ENCODE measurements at regions not wholly inside any gene's neighbourhood (a gene's known extent, or its start where the extent isn't known, plus 50 kb on each side); places are given as distances from the start of the nearest gene placed in this dataset.

DNA sequence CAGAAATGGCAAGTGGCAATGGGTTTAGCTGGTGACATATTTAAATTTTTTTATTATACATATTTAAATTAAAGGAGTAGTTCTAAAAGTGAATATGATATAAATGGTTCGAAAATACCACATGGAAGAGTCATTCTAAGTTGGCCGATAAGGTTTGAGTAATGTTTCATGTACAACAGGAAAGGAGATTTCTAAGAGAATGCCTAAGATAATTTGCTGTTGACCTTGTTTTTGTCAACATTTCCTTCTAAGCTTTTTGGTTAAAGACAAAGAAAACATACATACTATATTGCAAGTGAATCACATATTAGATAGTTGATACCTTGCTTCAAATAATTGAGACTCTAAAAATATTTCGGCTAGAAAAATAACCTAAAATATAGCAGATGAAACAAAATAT is 526.6 kb upstream of the SLIT2 start:
- no peak for DNase-seq (ENCODE audit: low read depth in 1 of 2, low spot score in 1 of 2)
- in situ Hi-C loops (cut with HindIII; ENCODE audit: low pct_unique_long_range_greater_than_20kb, low sequenced_read_pairs), result no loop called here
- TF ChIP-seq JUND (IDR thresholded peaks at IDR 0.05; ENCODE audit: low read depth), result no peak

DNA sequence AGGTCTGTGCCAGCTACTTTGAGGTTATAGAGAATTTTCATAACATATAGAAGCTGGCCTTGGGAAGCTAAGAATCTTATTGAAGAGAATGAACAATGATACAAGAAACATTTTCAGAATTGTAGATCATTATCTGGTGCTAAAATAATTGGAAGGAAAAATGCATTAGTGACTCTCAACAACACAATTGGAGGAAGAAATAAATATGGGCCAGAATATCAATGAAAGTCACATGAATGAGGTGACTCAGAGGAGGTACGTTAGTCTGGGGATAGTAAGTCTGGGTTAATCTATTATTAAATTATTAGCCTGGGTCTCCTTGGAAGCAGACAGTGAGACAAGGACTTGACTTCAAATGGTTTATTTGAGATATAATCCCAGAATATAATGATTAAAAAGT is 529.3 kb upstream of the SLIT2 start:
- no peak for TF ChIP-seq JUND (IDR thresholded peaks at IDR 0.05; ENCODE audit: low read depth)
- no peak for DNase-seq (ENCODE audit: low read depth in 1 of 2, low spot score in 1 of 2)
- in situ Hi-C loops (cut with HindIII; ENCODE audit: low pct_unique_long_range_greater_than_20kb, low sequenced_read_pairs), result no loop called here

DNA sequence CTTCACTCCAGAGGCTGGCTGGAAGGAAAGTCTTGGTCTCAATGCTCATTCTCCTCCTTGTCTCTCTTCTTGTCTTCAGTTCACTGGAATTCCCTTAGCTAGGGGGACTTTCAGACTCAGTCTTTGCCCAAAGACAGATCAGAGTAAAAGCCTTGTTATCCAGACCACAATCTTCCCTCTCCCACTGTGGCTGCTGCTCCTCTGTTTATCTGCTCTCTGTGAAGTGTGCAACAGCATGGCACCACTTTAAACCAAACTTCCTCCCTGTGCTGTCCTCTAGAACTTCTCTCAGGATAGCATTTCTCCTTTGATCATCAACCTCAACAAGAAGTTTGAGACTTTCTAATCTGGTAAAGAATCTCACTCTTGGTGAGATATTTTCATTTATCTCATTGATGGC is 530.1 kb upstream of the SLIT2 start:
- TF ChIP-seq JUND (IDR thresholded peaks at IDR 0.05; ENCODE audit: low read depth), result no peak
- DNase-seq (ENCODE audit: low read depth in 1 of 2, low spot score in 1 of 2), result no peak
- in situ Hi-C loops (cut with HindIII; ENCODE audit: low pct_unique_long_range_greater_than_20kb, low sequenced_read_pairs), result no loop called here

DNA sequence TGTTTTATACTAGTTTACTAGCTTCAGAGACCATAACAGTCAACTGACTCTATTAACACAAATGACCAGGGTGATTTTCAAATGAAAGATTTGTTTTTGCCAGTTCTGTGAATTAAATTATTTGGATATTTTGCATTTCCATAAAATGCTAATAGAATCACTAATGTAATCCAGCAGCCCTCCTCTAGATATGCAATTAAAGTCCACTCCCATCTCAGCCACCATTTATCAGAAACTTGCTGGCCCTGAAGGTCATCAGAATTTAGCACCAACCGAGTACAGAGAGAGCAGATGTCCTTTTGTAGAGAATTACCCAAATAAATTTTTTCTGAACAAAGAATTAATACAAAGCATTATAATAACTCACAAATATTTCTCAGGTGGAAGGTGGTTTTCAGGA is 531.1 kb upstream of the SLIT2 start:
- TF ChIP-seq JUND (IDR thresholded peaks at IDR 0.05; ENCODE audit: low read depth), result no peak
- in situ Hi-C loops (cut with HindIII; ENCODE audit: low pct_unique_long_range_greater_than_20kb, low sequenced_read_pairs), result no loop called here
- DNase-seq (ENCODE audit: low read depth in 1 of 2, low spot score in 1 of 2), result no peak

DNA sequence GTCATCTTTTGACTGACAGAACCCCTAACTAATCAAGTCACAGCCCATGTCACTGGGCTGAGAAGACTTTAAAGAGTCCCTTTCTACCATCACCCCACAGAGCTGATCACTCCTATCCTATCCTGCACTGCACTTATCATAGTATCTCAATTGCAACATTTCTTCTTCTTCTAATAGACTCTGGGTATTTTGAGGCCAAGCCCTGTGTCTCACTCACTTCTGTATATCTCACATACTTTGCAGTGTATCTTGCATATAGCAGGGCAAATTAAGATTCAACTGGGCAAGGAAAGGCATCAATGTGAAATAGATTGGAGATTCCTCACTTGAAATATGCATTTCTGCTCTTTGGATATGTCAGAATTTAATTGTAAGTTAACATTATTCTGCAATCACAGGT is 531.5 kb upstream of the SLIT2 start:
- TF ChIP-seq JUND (IDR thresholded peaks at IDR 0.05; ENCODE audit: low read depth), result no peak
- in situ Hi-C loops (cut with HindIII; ENCODE audit: low pct_unique_long_range_greater_than_20kb, low sequenced_read_pairs), result no loop called here
- DNase-seq (ENCODE audit: low read depth in 1 of 2, low spot score in 1 of 2), result no peak

DNA sequence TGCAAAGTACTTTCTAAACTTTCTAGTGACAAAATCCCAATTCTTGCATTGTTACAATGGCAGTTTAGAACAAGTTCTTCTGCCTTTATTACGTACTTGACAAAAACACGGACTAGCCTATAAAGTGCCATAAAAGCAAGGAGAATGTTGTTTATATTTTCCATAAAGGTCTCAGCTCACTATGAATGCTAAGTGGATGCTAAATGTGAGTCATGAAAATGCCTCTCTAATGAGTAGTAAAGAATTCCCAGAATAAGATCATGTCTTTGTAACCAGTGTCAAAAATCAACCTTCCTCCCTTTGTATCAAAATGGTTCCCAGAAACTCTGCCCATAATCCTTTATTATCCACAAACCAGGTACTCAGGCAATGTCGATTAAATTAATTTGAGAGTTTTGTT is 539.8 kb upstream of the SLIT2 start:
- no peak for DNase-seq (ENCODE audit: low read depth in 1 of 2, low spot score in 1 of 2)
- no peak for TF ChIP-seq JUND (IDR thresholded peaks at IDR 0.05; ENCODE audit: low read depth)
- in situ Hi-C loops (cut with HindIII; ENCODE audit: low pct_unique_long_range_greater_than_20kb, low sequenced_read_pairs), result no loop called here

DNA sequence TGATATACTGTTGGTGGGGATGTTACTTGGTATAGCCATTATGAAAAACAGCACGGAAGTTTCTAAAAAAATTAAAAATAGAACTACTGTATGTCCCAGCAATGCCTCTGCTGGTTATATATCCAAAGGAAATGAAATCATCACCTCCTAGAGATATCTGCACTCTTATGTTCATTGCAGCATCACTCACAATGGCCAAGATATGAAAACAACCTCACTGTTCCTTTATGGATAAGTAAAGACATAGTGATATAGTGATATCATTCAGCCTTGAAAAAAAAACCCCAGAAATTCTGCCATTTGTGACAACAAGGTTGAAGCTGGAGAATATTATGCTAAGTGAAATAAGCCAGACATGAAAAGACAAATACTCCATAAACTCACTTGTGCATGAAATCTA is 543.8 kb upstream of the SLIT2 start:
- no peak for TF ChIP-seq JUND (IDR thresholded peaks at IDR 0.05; ENCODE audit: low read depth)
- DNase-seq (ENCODE audit: low read depth in 1 of 2, low spot score in 1 of 2), result no peak
- in situ Hi-C loops (cut with HindIII; ENCODE audit: low pct_unique_long_range_greater_than_20kb, low sequenced_read_pairs), result no loop called here

GRCh38 chr4:19703391-19703790 is 548.3 kb upstream of the SLIT2 start:
- in situ Hi-C loops (cut with HindIII; ENCODE audit: low pct_unique_long_range_greater_than_20kb, low sequenced_read_pairs), result no loop called here
- no peak for DNase-seq (ENCODE audit: low read depth in 1 of 2, low spot score in 1 of 2)
- TF ChIP-seq JUND (IDR thresholded peaks at IDR 0.05; ENCODE audit: low read depth), result no peak

DNA sequence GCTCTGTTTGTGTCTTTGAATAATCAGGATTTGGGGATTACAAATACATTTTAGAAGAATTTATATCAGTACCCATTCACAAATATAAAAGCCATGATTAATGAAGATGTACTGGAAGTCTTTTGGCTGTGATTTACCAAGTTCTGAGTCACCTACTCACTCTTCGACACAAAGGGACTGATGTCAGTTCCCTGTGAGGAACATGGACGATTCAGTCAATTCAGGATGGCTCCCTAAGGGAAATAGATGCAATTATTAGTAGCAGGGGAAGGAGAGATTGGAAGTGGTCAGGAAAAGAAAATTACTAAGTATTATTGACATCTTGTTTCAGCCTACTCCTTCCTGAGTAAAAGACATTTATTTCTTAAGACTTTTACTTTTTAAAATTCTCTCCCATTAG is 550.7 kb upstream of the SLIT2 start:
- no peak for TF ChIP-seq JUND (IDR thresholded peaks at IDR 0.05; ENCODE audit: low read depth)
- no peak for DNase-seq (ENCODE audit: low read depth in 1 of 2, low spot score in 1 of 2)
- in situ Hi-C loops (cut with HindIII; ENCODE audit: low pct_unique_long_range_greater_than_20kb, low sequenced_read_pairs), result no loop called here

DNA sequence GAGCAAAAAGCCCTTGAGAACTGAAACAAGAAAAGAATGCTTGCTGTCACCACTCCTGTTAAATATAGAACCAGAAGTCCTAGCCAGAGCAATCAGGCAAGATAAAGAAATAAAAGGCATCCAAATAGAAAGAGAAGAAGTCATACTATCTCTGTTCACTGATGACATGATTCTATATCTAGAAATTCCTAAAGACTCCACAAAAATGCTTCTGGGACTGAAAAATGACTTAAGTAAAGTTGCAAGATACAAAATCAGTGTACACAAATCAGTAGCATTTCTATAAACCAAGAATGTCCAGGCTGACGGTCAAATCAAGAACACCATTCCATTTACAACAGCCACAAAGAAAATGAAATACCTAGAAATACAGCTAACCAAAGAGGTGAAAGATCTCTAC is 552.7 kb upstream of the SLIT2 start:
- TF ChIP-seq JUND (IDR thresholded peaks at IDR 0.05; ENCODE audit: low read depth), result no peak
- in situ Hi-C loops (cut with HindIII; ENCODE audit: low pct_unique_long_range_greater_than_20kb, low sequenced_read_pairs), result no loop called here
- no peak for DNase-seq (ENCODE audit: low read depth in 1 of 2, low spot score in 1 of 2)

GRCh38 chr4:19694812-19695211 is 556.9 kb upstream of the SLIT2 start:
- in situ Hi-C loops (cut with HindIII; ENCODE audit: low pct_unique_long_range_greater_than_20kb, low sequenced_read_pairs), result no loop called here
- DNase-seq (ENCODE audit: low read depth in 1 of 2, low spot score in 1 of 2), result no peak
- no peak for TF ChIP-seq JUND (IDR thresholded peaks at IDR 0.05; ENCODE audit: low read depth)

GRCh38 chr4:19693936-19694570 is 557.7 kb upstream of the SLIT2 start:
- DNase-seq (ENCODE audit: low read depth in 1 of 2, low spot score in 1 of 2), result no peak
- no peak for TF ChIP-seq JUND (IDR thresholded peaks at IDR 0.05; ENCODE audit: low read depth)
- in situ Hi-C loops (cut with HindIII; ENCODE audit: low pct_unique_long_range_greater_than_20kb, low sequenced_read_pairs), result no loop called here

DNA sequence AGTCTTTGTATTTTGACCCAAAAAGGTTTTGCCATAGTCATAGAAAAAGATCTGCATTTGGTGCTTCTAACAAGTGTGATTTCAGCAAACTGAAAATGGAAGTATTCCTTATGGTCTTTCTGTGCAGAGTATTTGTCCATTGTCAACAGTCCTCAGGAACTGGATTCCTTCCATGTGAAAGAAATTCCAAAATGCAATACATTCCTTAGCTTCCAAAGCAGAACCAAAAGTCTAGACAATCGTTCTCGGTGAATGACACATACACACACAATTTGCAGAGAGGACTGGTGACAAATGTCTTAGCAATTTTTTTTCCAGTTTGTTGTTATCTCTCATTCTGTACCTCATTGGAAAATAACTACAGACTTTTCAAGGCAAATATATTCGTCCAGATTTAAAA is 562.2 kb upstream of the SLIT2 start:
- TF ChIP-seq JUND (IDR thresholded peaks at IDR 0.05; ENCODE audit: low read depth), result no peak
- peak in 1 of 2 experiments; percentile 1 for DNase-seq (ENCODE audit: low read depth in 1 of 2, low spot score in 1 of 2)
- in situ Hi-C loops (cut with HindIII; ENCODE audit: low pct_unique_long_range_greater_than_20kb, low sequenced_read_pairs), result no loop called here

DNA sequence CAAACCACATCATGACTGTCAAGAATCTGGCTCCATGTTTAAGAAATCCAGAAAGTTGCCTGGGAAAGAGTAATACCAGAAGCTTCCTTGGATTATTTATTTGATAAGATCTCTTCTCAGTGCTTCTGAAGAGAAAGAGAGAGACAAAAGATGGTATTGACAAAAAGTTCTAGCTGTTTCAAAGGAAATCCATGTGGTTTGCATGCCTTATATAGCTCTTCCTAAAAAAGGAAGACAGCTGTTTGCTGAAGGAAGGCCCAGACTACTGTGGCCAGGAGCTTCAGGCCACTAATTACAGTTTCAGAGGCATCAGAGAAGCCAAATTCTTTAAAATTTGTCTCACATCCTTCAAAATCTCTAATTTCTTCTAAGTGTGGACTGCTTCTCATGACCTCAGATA is 565.2 kb upstream of the SLIT2 start:
- no peak for DNase-seq (ENCODE audit: low read depth in 1 of 2, low spot score in 1 of 2)
- TF ChIP-seq JUND (IDR thresholded peaks at IDR 0.05; ENCODE audit: low read depth), result no peak
- in situ Hi-C loops (cut with HindIII; ENCODE audit: low pct_unique_long_range_greater_than_20kb, low sequenced_read_pairs), result no loop called here

Measured in T47D (cell line).